GM12864 (cell line): ENCODE measurements at regions not wholly inside any gene's neighbourhood (a gene's known extent, or its start where the extent isn't known, plus 50 kb on each side); places are given as distances from the start of the nearest gene placed in this dataset.
"Not testable (repeated sequence)": the region's sequence is repeated elsewhere in the genome, so short reads cannot be mapped to it uniquely, and the experiment has no call there.

Source experiments
- DNase-seq: peaks from one replicate; pipeline ENCODE4 v3.0.0-alpha.2; 2011; ENCODE audit warnings: low read depth
- H3K4me3 ChIP-seq: 2 replicates; pipeline ENCODE4 v1.5.1; 2011; ENCODE audit warnings: mild to moderate bottlenecking, low read depth, low read length, control low read depth
- CTCF ChIP-seq: IDR thresholded peaks from 2 replicates; pipeline ENCODE4 v1.5.1; 2011; ENCODE audit warnings: low read depth, mild to moderate bottlenecking, moderate library complexity, low read length, control low read depth, inconsistent platforms; ENCODE audit errors: missing control alignments

DNA sequence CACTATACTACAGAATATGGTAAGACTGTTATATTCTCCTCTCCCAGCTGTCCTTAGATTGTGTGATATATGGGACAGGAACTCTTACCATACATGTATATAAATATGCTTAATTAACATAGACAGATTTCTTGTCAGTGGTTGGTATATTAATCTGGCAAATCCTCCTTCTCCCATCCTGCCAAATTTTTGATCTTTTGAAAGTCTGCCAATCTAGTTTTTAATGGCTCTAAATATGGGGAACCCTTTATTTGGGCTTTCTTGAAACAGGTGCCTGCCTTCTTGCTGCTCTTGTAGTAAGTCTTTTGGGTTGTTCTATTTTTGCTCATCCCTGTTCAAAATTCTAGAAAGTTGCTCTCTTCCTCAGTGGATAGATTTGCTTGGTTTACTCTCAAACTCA lies 63.5 kb downstream of the SPATA31D1 start:
- no peak for TF ChIP-seq CTCF
- DNase-seq: no peak
- H3K4me3 ChIP-seq: no peak overlapping the region

GRCh38 chr9:82054264-82055015 lies 65.9 kb downstream of the SPATA31D1 start:
- no peak overlapping the region for H3K4me3 ChIP-seq
- TF ChIP-seq CTCF: no peak
- no peak for DNase-seq

GRCh38 chr9:82057805-82058204 lies 69.2 kb downstream of the SPATA31D1 start:
- H3K4me3 ChIP-seq: no peak overlapping the region
- no peak for DNase-seq
- no peak for TF ChIP-seq CTCF

GRCh38 chr9:82061801-82062200 lies 73.2 kb downstream of the SPATA31D1 start:
- DNase-seq, H3K4me3 ChIP-seq: not testable (repeated sequence)

DNA sequence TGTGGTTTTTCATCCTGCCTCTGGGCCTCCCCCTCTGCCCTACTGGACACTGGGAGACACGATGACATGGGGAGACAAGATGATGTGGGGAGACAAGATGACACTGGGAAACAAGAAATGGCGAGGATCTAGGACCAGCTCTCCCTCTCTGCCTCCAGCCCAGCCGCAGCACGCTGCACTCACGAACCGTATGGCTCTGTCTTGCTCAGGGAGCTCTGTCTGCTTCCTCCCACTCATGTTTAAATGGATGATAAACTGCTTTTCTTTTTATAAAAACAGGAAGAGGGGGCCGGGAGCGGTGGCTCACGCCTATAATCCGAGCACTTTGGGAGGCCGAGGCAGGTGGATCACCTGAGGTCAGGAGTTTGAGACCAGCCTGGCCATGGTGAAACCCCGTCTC lies 73.7 kb downstream of the SPATA31D1 start:
- TF ChIP-seq CTCF: no peak

GRCh38 chr9:82073551-82074543 lies 85.3 kb downstream of the SPATA31D1 start:
- H3K4me3 ChIP-seq: no peak overlapping the region
- no peak for TF ChIP-seq CTCF
- DNase-seq: no peak

More for the DNA sequence above, 73.7 kb downstream of the SPATA31D1 start:
- H3K4me3 ChIP-seq: no peak overlapping the region
- no peak for DNase-seq

DNA sequence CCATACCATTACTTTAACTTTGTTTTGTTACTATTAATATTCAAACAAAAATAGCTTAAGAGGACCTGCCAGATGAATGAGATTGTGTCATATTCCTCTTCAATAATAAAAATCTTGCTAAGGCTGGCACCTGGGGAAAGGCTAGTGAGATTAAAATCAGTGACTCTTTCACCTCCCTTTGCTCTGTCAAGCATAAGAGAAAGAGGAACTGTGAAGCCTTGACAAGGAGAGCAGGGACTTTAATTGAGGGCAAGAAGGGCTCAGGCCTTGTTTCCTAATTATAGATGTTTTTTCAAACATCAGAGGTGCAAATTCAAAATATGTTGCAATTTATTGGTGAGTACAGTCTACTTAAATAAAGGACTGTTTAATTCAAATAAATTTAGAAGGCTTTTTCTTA lies 91.7 kb downstream of the SPATA31D1 start:
- TF ChIP-seq CTCF: no peak
- H3K4me3 ChIP-seq: no peak overlapping the region
- no peak for DNase-seq
